SKM-1 (cell line): ENCODE measurements at regions not wholly inside any gene's neighbourhood (a gene's known extent, or its start where the extent isn't known, plus 50 kb on each side); places are given as distances from the start of the nearest gene placed in this dataset.

Source experiments
- DNase-seq: peaks from one replicate; lab custom pipeline; 2025; ENCODE audit not compliant: unreplicated experiment; lab: John Stamatoyannopoulos, UW

- no peak for DNase-seq
Measured at GRCh38 chr4:24303926-24304325, 280.4 kb downstream of the DHX15 start.

- no peak for DNase-seq
Measured at GRCh38 chr4:24298911-24299310, 285.4 kb downstream of the DHX15 start.

GRCh38 chr4:24287096-24287495 lies 297.3 kb downstream of the DHX15 start:
- DNase-seq = no peak

GRCh38 chr4:24285759-24286158 lies 298.6 kb downstream of the DHX15 start:
- DNase-seq = no peak

GRCh38 chr4:24282446-24282845 lies 301.9 kb downstream of the DHX15 start:
- DNase-seq = no peak

GRCh38 chr4:24279911-24280375 lies 304.4 kb downstream of the DHX15 start:
- no peak for DNase-seq

- DNase-seq = no peak
Measured at GRCh38 chr4:24279469-24279868, 304.9 kb downstream of the DHX15 start.

- DNase-seq = no peak
Measured at GRCh38 chr4:24278693-24279092, 305.7 kb downstream of the DHX15 start.

- no peak for DNase-seq
Measured at GRCh38 chr4:24274381-24274941, 309.9 kb downstream of the DHX15 start.

- no peak for DNase-seq
Measured at GRCh38 chr4:24273136-24273535, 311.2 kb downstream of the DHX15 start.

- DNase-seq = no peak
Measured at GRCh38 chr4:24266951-24267722, 317.2 kb downstream of the DHX15 start.

GRCh38 chr4:24265989-24266388 lies 318.4 kb downstream of the DHX15 start:
- no peak for DNase-seq

GRCh38 chr4:24262616-24263015 lies 321.7 kb downstream of the DHX15 start:
- DNase-seq = no peak

- no peak for DNase-seq
Measured at GRCh38 chr4:24262084-24262483, 322.3 kb downstream of the DHX15 start.

GRCh38 chr4:24260923-24261564 lies 323.3 kb downstream of the DHX15 start:
- no peak for DNase-seq

- no peak for DNase-seq
Measured at GRCh38 chr4:24260133-24260715, 324.1 kb downstream of the DHX15 start.

- no peak for DNase-seq
Measured at GRCh38 chr4:24256547-24256946, 327.8 kb downstream of the DHX15 start.

GRCh38 chr4:24256066-24256465 lies 328.3 kb downstream of the DHX15 start:
- DNase-seq = no peak

GRCh38 chr4:24252121-24252520 lies 332.2 kb downstream of the DHX15 start:
- no peak for DNase-seq

- DNase-seq = no peak
Measured at GRCh38 chr4:24251589-24251988, 332.8 kb downstream of the DHX15 start.

GRCh38 chr4:24249972-24250371 lies 334.4 kb downstream of the DHX15 start:
- DNase-seq = no peak
